Astrocyte (in vitro differentiated cells and primary cell): ENCODE measurements at regions not wholly inside any gene's neighbourhood (a gene's known extent, or its start where the extent isn't known, plus 50 kb on each side); places are given as distances from the start of the nearest gene placed in this dataset.

Experiments used
- DNase-seq: peaks from one replicate; pipeline ENCODE4 v3.0.0-alpha.2; 2010; ENCODE audit warnings: low read depth
- FAIRE-seq: peaks from 2 replicates; lab custom pipeline; 2011; peaks lifted over from hg19 to GRCh38; lab: Jason Lieb, UNC
- H2AFZ ChIP-seq: 2 replicates; pipeline ENCODE4 v1.6.0; 2012; ENCODE audit warnings: low read depth, low read length, inconsistent platforms
- H3K27ac ChIP-seq: 2 replicates; pipeline ENCODE4 v1.5.1; 2011; ENCODE audit warnings: low read depth, low read length, inconsistent platforms
- H3K27me3 ChIP-seq: 2 replicates; pipeline ENCODE4 v1.6.0; 2011; ENCODE audit warnings: low read length, inconsistent platforms; ENCODE audit not compliant: insufficient read depth
- H3K36me3 ChIP-seq: 2 replicates; pipeline ENCODE4 v1.5.1; 2011; ENCODE audit warnings: low read length, inconsistent platforms; ENCODE audit not compliant: insufficient read depth
- H3K4me1 ChIP-seq: 2 replicates; pipeline ENCODE4 v1.5.1; 2011; ENCODE audit warnings: low read length, inconsistent platforms; ENCODE audit not compliant: insufficient read depth
- H3K4me2 ChIP-seq: 2 replicates; pipeline ENCODE4 v1.6.0; 2012; ENCODE audit warnings: low read length, inconsistent platforms
- H3K4me3 ChIP-seq: 2 replicates; pipeline ENCODE4 v1.5.1; 2011; ENCODE audit warnings: low read depth, mild to moderate bottlenecking, low read length, inconsistent platforms; ENCODE audit not compliant: insufficient read depth
- H3K79me2 ChIP-seq: 2 replicates; pipeline ENCODE4 v1.6.0; 2012; ENCODE audit warnings: mild to moderate bottlenecking, low read length, inconsistent platforms; ENCODE audit not compliant: insufficient read depth
- H3K9ac ChIP-seq: 2 replicates; pipeline ENCODE4 v1.6.0; 2012; ENCODE audit warnings: mild to moderate bottlenecking, low read length, inconsistent platforms
- H3K9me3 ChIP-seq: 2 replicates; pipeline ENCODE4 v1.5.1; 2012; ENCODE audit warnings: low read depth, mild to moderate bottlenecking, low read length, inconsistent platforms; ENCODE audit not compliant: insufficient read depth
- H4K20me1 ChIP-seq: 2 replicates; pipeline ENCODE4 v1.6.0; 2012; ENCODE audit warnings: low read length, inconsistent platforms; ENCODE audit not compliant: insufficient read depth
- H3K27ac Mint-ChIP-seq: one replicate; pipeline ENCODE4 v1.8.0; 2021; ENCODE audit warnings: mild to moderate bottlenecking, mixed read lengths; ENCODE audit not compliant: unreplicated experiment
- H3K27me3 Mint-ChIP-seq: one replicate; pipeline ENCODE4 v1.8.0; 2021; ENCODE audit warnings: low read depth, mixed read lengths; ENCODE audit not compliant: unreplicated experiment
- H3K36me3 Mint-ChIP-seq: one replicate; pipeline ENCODE4 v1.8.0; 2021; ENCODE audit warnings: low read depth, mixed read lengths; ENCODE audit not compliant: unreplicated experiment
- H3K4me1 Mint-ChIP-seq: one replicate; pipeline ENCODE4 v1.8.0; 2021; ENCODE audit warnings: low read depth, mixed read lengths; ENCODE audit not compliant: unreplicated experiment
- H3K4me3 Mint-ChIP-seq: one replicate; pipeline ENCODE4 v1.8.0; 2021; ENCODE audit warnings: mild to moderate bottlenecking, moderate library complexity, mixed read lengths; ENCODE audit not compliant: unreplicated experiment
- H3K9me3 Mint-ChIP-seq: one replicate; pipeline ENCODE4 v1.8.0; 2021; ENCODE audit warnings: mild to moderate bottlenecking, mixed read lengths; ENCODE audit not compliant: unreplicated experiment
- CTCF ChIP-seq: IDR thresholded peaks from 2 replicates; pipeline ENCODE4 v1.5.1; 2011; ENCODE audit warnings: low read depth, mild to moderate bottlenecking, inconsistent platforms, low read length, moderate library complexity; ENCODE audit not compliant: insufficient read depth
- EZH2 ChIP-seq: IDR thresholded peaks from 2 replicates; pipeline ENCODE4 v1.6.1; 2012; ENCODE audit warnings: mild to moderate bottlenecking, low read length, inconsistent platforms; ENCODE audit not compliant: insufficient read depth

GRCh38 chr20:52747845-52748284 is 224.3 kb upstream of the TSHZ2 start:
- no peaks in the 10 kb centered on the region for H3K36me3 Mint-ChIP-seq
- Histone ChIP-seq H3K4me3 (no peak overlapping the region), H2AFZ (no peak overlapping the region), H3K36me3 (no peaks in the 10 kb centered on the region), H3K79me2 (no peaks in the 10 kb centered on the region), H3K9me3 (no peaks in the 10 kb centered on the region), H3K4me1 (no peaks in the 10 kb centered on the region), H3K4me2 (no peak overlapping the region), H4K20me1 (no peaks in the 10 kb centered on the region), H3K27ac (no peak overlapping the region), H3K9ac (no peak overlapping the region), H3K27me3 (no peaks in the 10 kb centered on the region)
- no peaks in the 10 kb centered on the region for H3K9me3 Mint-ChIP-seq
- FAIRE-seq (no peak), DNase-seq (peak; percentile 3)
- H3K4me1 Mint-ChIP-seq: no peaks in the 10 kb centered on the region
- no peak overlapping the region for H3K27ac Mint-ChIP-seq
- peaks cover 2% of the 10 kb centered on the region for H3K27me3 Mint-ChIP-seq
- TF ChIP-seq EZH2: no peak
- no peak for TF ChIP-seq CTCF
- no peak overlapping the region for H3K4me3 Mint-ChIP-seq

GRCh38 chr20:52746770-52747169 is 225.4 kb upstream of the TSHZ2 start:
- H3K4me2 ChIP-seq: no peak overlapping the region
- Mint-ChIP-seq H3K27me3 (peaks cover 2% of the 10 kb centered on the region), H3K36me3 (no peaks in the 10 kb centered on the region), H3K4me3 (no peak overlapping the region), H3K9me3 (no peaks in the 10 kb centered on the region), H3K4me1 (no peaks in the 10 kb centered on the region), H3K27ac (no peak overlapping the region)
- no peaks in the 10 kb centered on the region for H3K79me2 ChIP-seq
- FAIRE-seq (no peak), DNase-seq (no peak)
- H3K27ac ChIP-seq: no peak overlapping the region
- H2AFZ ChIP-seq: no peak overlapping the region
- H3K36me3 ChIP-seq: no peaks in the 10 kb centered on the region
- no peak overlapping the region for H3K4me3 ChIP-seq
- H3K9me3 ChIP-seq: no peaks in the 10 kb centered on the region
- TF ChIP-seq EZH2 (no peak), CTCF (no peak)
- H4K20me1 ChIP-seq: no peaks in the 10 kb centered on the region
- H3K4me1 ChIP-seq: no peaks in the 10 kb centered on the region
- H3K27me3 ChIP-seq: no peaks in the 10 kb centered on the region
- H3K9ac ChIP-seq: no peak overlapping the region

- H3K4me1 Mint-ChIP-seq: no peaks in the 10 kb centered on the region
- Histone ChIP-seq H3K79me2 (no peaks in the 10 kb centered on the region), H3K4me3 (no peak overlapping the region), H3K9me3 (no peaks in the 10 kb centered on the region), H2AFZ (no peak overlapping the region), H3K27ac (no peak overlapping the region), H3K36me3 (no peaks in the 10 kb centered on the region), H3K27me3 (no peaks in the 10 kb centered on the region), H3K4me1 (no peaks in the 10 kb centered on the region), H4K20me1 (no peaks in the 10 kb centered on the region), H3K9ac (no peak overlapping the region), H3K4me2 (no peak overlapping the region)
- TF ChIP-seq CTCF: no peak
- TF ChIP-seq EZH2: no peak
- no peak overlapping the region for H3K27ac Mint-ChIP-seq
- no peak overlapping the region for H3K4me3 Mint-ChIP-seq
- no peaks in the 10 kb centered on the region for H3K36me3 Mint-ChIP-seq
- H3K9me3 Mint-ChIP-seq: no peaks in the 10 kb centered on the region
- FAIRE-seq: no peak
- H3K27me3 Mint-ChIP-seq: peaks cover 2% of the 10 kb centered on the region
- no peak for DNase-seq
Observed at GRCh38 chr20:52746190-52746589, 226.0 kb upstream of the TSHZ2 start.
